Immature natural killer cell (primary cell): ENCODE measurements at regions not wholly inside any gene's neighbourhood (a gene's known extent, or its start where the extent isn't known, plus 50 kb on each side); places are given as distances from the start of the nearest gene placed in this dataset.

Experiments
- DNase-seq, 3 donors: peaks; one replicate each; pipeline ENCODE4 v3.0.0; 2022; ENCODE audit warnings: mixed read lengths in 1 of 3
- H3K27ac Mint-ChIP-seq, 6 donors: one replicate each; pipeline ENCODE4 v1.8.0; 2020; ENCODE audit warnings: mixed read lengths in 6 of 6, mild to moderate bottlenecking in 5 of 6, inconsistent platforms in 4 of 6, moderate library complexity in 3 of 6
- H3K27me3 Mint-ChIP-seq, 3 donors: one replicate each; pipeline ENCODE4 v1.8.0; 2020 to 2021; ENCODE audit warnings: low read depth in 3 of 3, mild to moderate bottlenecking in 3 of 3, mixed read lengths in 3 of 3, moderate library complexity in 3 of 3, inconsistent platforms in 1 of 3
- H3K36me3 Mint-ChIP-seq, 3 donors: one replicate each; pipeline ENCODE4 v1.8.0; 2020; ENCODE audit warnings: mixed read lengths in 3 of 3, inconsistent platforms in 2 of 3, mild to moderate bottlenecking in 2 of 3
- H3K4me1 Mint-ChIP-seq, 2 donors: one replicate each; pipeline ENCODE4 v1.8.0; 2020; ENCODE audit warnings: inconsistent platforms in 2 of 2, mild to moderate bottlenecking in 2 of 2, mixed read lengths in 2 of 2, moderate library complexity in 1 of 2
- H3K4me3 Mint-ChIP-seq, 5 donors: one replicate each; pipeline ENCODE4 v1.8.0; 2020; ENCODE audit warnings: mild to moderate bottlenecking in 5 of 5, mixed read lengths in 5 of 5, inconsistent platforms in 3 of 5, moderate library complexity in 3 of 5
- H3K9me3 Mint-ChIP-seq, 6 donors: one replicate each; pipeline ENCODE4 v1.8.0; 2020; ENCODE audit warnings: mild to moderate bottlenecking in 6 of 6, mixed read lengths in 6 of 6, inconsistent platforms in 4 of 6, moderate library complexity in 3 of 6

- no peak overlapping the region for H3K4me3 Mint-ChIP-seq
- no peaks in the 10 kb centered on the region for H3K4me1 Mint-ChIP-seq
- no peak for DNase-seq
- no peaks in the 10 kb centered on the region for H3K36me3 Mint-ChIP-seq
- peaks cover 2 to 6% (median 4%) of the 10 kb centered on the region in 3 donors for H3K27me3 Mint-ChIP-seq
- no peaks in the 10 kb centered on the region for H3K9me3 Mint-ChIP-seq
- no peak overlapping the region for H3K27ac Mint-ChIP-seq
Measured at GRCh38 chr20:51195419-51195901, 172.6 kb upstream of the KCNG1 start.

DNA sequence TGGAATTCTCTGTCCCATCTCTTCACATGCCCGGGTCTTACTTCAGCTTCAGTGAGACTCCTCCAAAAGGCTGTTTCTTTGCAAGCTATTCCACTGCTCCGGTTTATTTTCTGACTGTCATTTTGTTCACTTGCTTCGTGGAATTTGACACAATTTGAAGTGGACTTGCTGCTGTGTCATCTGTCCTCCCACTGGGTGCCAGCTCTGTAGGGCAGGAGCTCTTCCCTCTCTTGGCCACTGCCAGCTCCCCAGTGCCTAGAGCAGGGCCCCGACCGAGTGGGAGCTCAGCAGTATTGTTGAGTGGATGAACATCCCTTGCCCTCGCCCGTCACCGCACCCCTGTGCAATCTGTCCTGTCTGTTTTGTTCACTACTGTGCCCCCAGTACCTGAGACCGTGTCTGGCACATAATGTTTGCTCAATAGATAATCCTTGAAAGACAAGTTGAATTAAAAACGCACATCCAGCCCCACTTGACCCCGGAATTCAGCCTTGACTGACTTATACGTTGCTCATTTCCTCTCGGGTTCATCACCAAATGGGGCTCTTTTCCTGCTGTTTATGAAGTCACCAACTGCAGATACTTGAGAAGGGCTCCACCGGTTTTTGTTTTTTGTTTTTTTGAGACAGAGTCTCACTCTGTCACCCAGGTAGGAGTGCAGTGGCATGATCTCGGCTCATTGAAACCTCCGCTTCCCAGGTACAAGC, 170.3 kb upstream of the KCNG1 start:
- H3K27ac Mint-ChIP-seq = no peak overlapping the region
- no peaks in the 10 kb centered on the region for H3K4me1 Mint-ChIP-seq
- no peaks in the 10 kb centered on the region for H3K9me3 Mint-ChIP-seq
- DNase-seq = no peak
- no peak overlapping the region for H3K4me3 Mint-ChIP-seq
- peaks cover 2 to 4% (median 2%) of the 10 kb centered on the region in 3 donors for H3K27me3 Mint-ChIP-seq
- no peaks in the 10 kb centered on the region for H3K36me3 Mint-ChIP-seq

GRCh38 chr20:51190783-51191180, 167.9 kb upstream of the KCNG1 start:
- Mint-ChIP-seq H3K36me3 (no peaks in the 10 kb centered on the region), H3K9me3 (no peaks in the 10 kb centered on the region), H3K4me1 (no peaks in the 10 kb centered on the region), H3K4me3 (no peak overlapping the region), H3K27ac (no peak overlapping the region), H3K27me3 (peaks cover 1 to 7% (median 2%) of the 10 kb centered on the region in 3 donors)
- DNase-seq = no peak

DNA sequence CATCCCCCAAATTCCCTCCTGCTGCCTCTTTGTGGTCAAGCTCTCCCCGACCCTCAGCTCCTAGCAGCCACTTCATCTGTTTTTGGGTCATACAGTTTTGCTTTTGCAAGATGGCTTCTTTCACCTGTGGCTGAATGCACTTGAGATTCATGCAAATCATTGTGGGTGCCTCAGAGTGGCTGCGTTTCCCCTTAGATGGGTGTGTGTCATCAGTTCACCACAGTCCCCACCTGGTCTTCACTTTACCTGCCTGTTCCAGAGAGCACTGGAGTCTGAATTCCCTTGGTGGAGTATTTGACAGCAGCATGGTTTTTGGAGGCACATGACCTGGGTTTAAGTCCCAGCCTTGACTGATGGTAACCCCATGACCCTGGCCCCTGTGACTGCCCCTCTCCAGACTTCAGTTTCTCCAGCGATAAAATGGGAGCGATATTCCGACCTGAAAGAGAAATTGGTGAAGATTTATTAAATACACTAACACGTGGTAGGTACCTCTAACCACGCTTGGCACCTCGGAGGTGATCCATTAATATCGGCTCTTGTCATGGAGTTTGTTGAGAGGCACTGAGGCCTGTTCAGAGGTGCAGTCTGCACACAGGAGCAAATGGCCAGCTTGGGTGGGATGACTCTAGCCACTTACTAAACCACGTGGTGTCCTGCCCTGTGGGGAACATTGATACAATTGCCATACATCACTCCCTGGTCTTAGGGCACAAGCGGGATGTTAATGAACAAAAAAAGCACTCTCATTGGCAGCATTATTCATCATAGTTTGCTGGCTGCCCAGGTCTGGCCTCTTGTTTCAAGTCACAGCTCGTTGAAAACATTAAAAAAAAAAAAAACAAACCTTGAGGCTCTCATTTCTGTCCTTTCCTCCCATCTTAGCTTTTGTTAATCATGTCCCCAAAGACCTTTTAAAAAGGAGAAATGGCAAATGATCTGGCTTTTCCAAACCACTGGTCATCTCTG, 167.2 kb upstream of the KCNG1 start:
- H3K9me3 Mint-ChIP-seq = no peaks in the 10 kb centered on the region
- DNase-seq = no peak
- H3K36me3 Mint-ChIP-seq = no peaks in the 10 kb centered on the region

GRCh38 chr20:51188941-51189340, 166.0 kb upstream of the KCNG1 start:
- H3K27ac Mint-ChIP-seq = no peak overlapping the region
- peaks cover 1 to 10% (median 2%) of the 10 kb centered on the region in 3 donors for H3K27me3 Mint-ChIP-seq
- H3K36me3 Mint-ChIP-seq = no peaks in the 10 kb centered on the region
- no peak for DNase-seq
- no peaks in the 10 kb centered on the region for H3K9me3 Mint-ChIP-seq
- H3K4me3 Mint-ChIP-seq = no peak overlapping the region
- H3K4me1 Mint-ChIP-seq = no peaks in the 10 kb centered on the region

More for the DNA sequence above, 167.2 kb upstream of the KCNG1 start:
- H3K27ac Mint-ChIP-seq = no peak overlapping the region
- H3K27me3 Mint-ChIP-seq = peaks cover 1 to 7% (median 2%) of the 10 kb centered on the region in 3 donors
- no peak overlapping the region for H3K4me3 Mint-ChIP-seq
- H3K4me1 Mint-ChIP-seq = no peaks in the 10 kb centered on the region

DNA sequence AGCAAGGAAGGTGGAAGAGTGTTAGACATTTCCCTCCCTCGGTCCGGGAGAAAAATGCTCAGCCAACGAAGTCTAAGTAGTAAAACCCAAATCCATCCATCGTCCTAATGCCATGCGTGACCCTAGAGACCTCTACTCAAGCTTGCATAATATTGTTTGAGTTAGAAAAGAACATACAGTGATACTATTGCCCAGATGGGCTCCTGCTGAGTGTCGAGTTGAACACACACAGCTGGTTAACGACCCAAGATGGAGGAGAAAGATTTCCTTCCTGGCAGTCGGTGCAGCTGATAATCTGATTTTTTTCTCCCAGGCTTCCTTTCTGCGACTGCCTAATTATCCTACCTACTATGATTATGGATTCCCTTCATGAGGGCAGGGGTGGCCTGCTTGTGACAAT, 164.4 kb upstream of the KCNG1 start:
- Mint-ChIP-seq H3K4me1 (no peaks in the 10 kb centered on the region), H3K27ac (no peak overlapping the region), H3K4me3 (no peak overlapping the region), H3K27me3 (peaks cover 1 to 14% (median 6%) of the 10 kb centered on the region in 3 donors), H3K36me3 (no peaks in the 10 kb centered on the region), H3K9me3 (peaks cover 0 to under 1% (median 0%) of the 10 kb centered on the region in 6 donors)
- no peak for DNase-seq

DNA sequence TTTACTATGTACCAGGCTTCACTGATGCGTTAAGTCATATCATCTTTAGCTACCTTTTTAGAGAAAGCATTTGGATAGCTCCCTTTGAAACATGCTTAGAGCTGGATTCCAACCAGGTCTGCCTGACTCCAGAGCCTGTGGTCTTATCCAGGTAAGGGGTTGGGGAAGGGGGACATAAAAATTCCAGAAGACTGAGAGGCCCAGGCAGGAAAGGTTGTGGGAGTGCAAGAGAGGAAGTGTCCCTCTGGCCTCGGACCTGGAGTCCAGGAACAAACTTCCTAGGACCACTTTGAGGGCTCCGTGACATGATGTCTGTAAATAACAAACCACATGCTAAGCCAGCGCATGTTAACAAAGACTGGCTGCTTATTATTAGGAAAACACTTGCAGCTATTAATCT, 163.0 kb upstream of the KCNG1 start:
- Mint-ChIP-seq H3K36me3 (no peaks in the 10 kb centered on the region), H3K9me3 (peaks cover 0 to 1% (median 0%) of the 10 kb centered on the region in 6 donors), H3K27ac (no peak overlapping the region), H3K27me3 (peaks cover 1 to 14% (median 8%) of the 10 kb centered on the region in 3 donors), H3K4me3 (no peak overlapping the region), H3K4me1 (no peaks in the 10 kb centered on the region)
- DNase-seq = no peak

- no peak overlapping the region for H3K4me3 Mint-ChIP-seq
- no peak for DNase-seq
- H3K36me3 Mint-ChIP-seq = no peaks in the 10 kb centered on the region
- H3K27ac Mint-ChIP-seq = no peak overlapping the region
- H3K27me3 Mint-ChIP-seq = peaks cover 1 to 14% (median 8%) of the 10 kb centered on the region in 3 donors
- peaks cover 0 to 1% (median 0%) of the 10 kb centered on the region in 6 donors for H3K9me3 Mint-ChIP-seq
- no peaks in the 10 kb centered on the region for H3K4me1 Mint-ChIP-seq
Measured at GRCh38 chr20:51185277-51185676, 162.4 kb upstream of the KCNG1 start.

DNA sequence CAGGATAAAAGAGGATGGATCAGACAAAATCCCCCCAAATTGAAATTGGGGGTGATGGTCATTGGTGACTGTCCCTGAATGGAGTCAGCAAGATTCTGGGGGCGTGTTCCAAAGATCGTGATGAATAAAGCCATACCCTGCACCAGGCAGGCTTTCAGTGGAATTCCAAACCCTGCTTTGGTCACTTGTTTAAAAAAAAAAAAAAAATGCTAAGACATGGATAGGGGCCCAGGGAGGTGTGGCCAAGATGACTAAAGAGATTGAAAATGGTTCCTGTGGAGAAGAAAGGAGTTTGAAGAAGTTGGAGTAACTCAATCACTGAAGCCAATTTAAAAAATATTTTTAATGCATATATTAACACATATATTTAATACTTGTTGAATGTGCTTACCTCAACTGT, 161.4 kb upstream of the KCNG1 start:
- H3K36me3 Mint-ChIP-seq = no peaks in the 10 kb centered on the region
- H3K27me3 Mint-ChIP-seq = peaks cover 1 to 14% (median 6%) of the 10 kb centered on the region in 3 donors
- no peak overlapping the region for H3K4me3 Mint-ChIP-seq
- H3K4me1 Mint-ChIP-seq = no peaks in the 10 kb centered on the region
- no peak overlapping the region for H3K27ac Mint-ChIP-seq
- H3K9me3 Mint-ChIP-seq = peaks cover 0 to 1% (median 0%) of the 10 kb centered on the region in 6 donors
- no peak for DNase-seq

- Mint-ChIP-seq H3K27ac (no peak overlapping the region), H3K4me3 (no peak overlapping the region), H3K4me1 (no peaks in the 10 kb centered on the region), H3K27me3 (peaks cover 1 to 14% (median 8%) of the 10 kb centered on the region in 3 donors), H3K36me3 (no peaks in the 10 kb centered on the region), H3K9me3 (peaks cover 0 to 1% (median 0%) of the 10 kb centered on the region in 6 donors)
- DNase-seq = no peak
Measured at GRCh38 chr20:51183451-51183850, 160.5 kb upstream of the KCNG1 start.

- H3K4me1 Mint-ChIP-seq = no peaks in the 10 kb centered on the region
- H3K36me3 Mint-ChIP-seq = no peaks in the 10 kb centered on the region
- peaks cover 1 to 12% (median 8%) of the 10 kb centered on the region in 3 donors for H3K27me3 Mint-ChIP-seq
- H3K9me3 Mint-ChIP-seq = peaks cover 0 to 1% (median 0%) of the 10 kb centered on the region in 6 donors
- DNase-seq = no peak
- H3K27ac Mint-ChIP-seq = no peak overlapping the region
- no peak overlapping the region for H3K4me3 Mint-ChIP-seq
Measured at GRCh38 chr20:51182571-51182970, 159.7 kb upstream of the KCNG1 start.

- Mint-ChIP-seq H3K4me1 (no peaks in the 10 kb centered on the region), H3K27me3 (peaks cover 3 to 9% (median 4%) of the 10 kb centered on the region in 3 donors), H3K9me3 (peaks cover 0 to 1% (median 0%) of the 10 kb centered on the region in 6 donors), H3K27ac (no peak overlapping the region), H3K4me3 (no peak overlapping the region), H3K36me3 (no peaks in the 10 kb centered on the region)
- no peak for DNase-seq
Measured at GRCh38 chr20:51178153-51178552, 155.2 kb upstream of the KCNG1 start.

DNA sequence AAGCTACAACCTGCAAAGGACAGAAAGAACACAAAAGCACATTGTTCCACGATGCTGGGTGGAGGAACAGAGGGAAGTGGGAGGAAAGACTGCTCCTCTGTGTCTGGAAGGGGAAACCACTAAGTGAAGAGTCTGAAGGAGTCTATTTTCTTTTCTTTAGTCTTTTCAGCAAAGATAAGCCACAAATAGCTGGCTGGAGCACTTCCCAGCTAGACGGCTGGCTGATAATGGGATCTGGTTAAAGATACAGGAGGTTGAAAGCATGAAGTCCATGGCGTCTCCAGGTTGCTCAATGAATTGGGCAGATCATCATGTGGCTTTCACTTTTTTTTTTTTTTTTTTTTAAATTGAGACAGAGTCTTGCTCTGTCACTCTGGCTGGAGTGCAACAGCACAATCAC, 154.0 kb upstream of the KCNG1 start:
- no peak overlapping the region for H3K4me3 Mint-ChIP-seq
- no peaks in the 10 kb centered on the region for H3K4me1 Mint-ChIP-seq
- DNase-seq = no peak
- H3K9me3 Mint-ChIP-seq = no peaks in the 10 kb centered on the region
- no peaks in the 10 kb centered on the region for H3K36me3 Mint-ChIP-seq
- peaks cover 3 to 11% (median 4%) of the 10 kb centered on the region in 3 donors for H3K27me3 Mint-ChIP-seq
- H3K27ac Mint-ChIP-seq = no peak overlapping the region

DNA sequence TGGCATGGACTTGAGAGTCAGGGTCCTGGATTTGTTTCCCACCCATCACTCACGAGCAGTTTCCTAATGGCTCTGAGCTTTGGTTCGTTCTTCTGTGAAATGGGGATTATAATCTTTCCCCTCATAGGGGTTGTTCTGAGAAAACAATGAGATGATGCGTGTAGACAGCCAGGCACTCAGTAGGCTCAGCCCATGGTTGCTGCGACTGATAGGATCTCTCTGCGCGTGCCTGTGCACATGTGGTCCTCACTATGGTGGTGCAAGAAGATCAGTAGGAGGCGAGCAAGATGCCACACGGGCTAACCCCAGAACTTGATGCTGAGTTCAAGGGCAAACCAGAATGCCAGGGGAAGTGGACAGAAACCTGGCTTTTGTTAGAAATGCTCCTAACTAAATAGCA, 153.5 kb upstream of the KCNG1 start:
- Mint-ChIP-seq H3K9me3 (no peaks in the 10 kb centered on the region), H3K27ac (no peak overlapping the region), H3K4me3 (no peak overlapping the region), H3K4me1 (no peaks in the 10 kb centered on the region), H3K27me3 (peaks cover 3 to 11% (median 4%) of the 10 kb centered on the region in 3 donors), H3K36me3 (no peaks in the 10 kb centered on the region)
- DNase-seq = no peak
